Upper lobe of left lung (tissue), 6 donors: ENCODE measurements at regions not wholly inside any gene's neighbourhood (a gene's known extent, or its start where the extent isn't known, plus 50 kb on each side); places are given as distances from the start of the nearest gene placed in this dataset.

Source experiments
- ATAC-seq, 2 donors: fragments of 200-7000 bp; cut with Tn5 transposase; one replicate each; pipeline ENCODE4 v1.9.1; 2022; ENCODE audit warnings: mild to moderate bottlenecking in 2 of 2, moderate library complexity in 2 of 2; ENCODE audit not compliant: low FRiP score in 2 of 2
- DNase-seq, 2 donors: peaks; one replicate each; pipeline ENCODE4 v3.0.0-alpha.2; 2019 to 2020
- H3K27ac ChIP-seq, 4 donors: fragments of 200-600 bp; sonication (generic); one replicate each; pipeline ENCODE4 v1.5.1; 2016 to 2019
- H3K27me3 ChIP-seq, 4 donors: fragments of 200-600 bp; sonication (generic); one replicate each; pipeline ENCODE4 v1.5.1; 2017 to 2019
- H3K36me3 ChIP-seq, 4 donors: fragments of 200-600 bp; sonication (generic); one replicate each; pipeline ENCODE4 v1.5.1; 2016 to 2019
- H3K4me1 ChIP-seq, 4 donors: fragments of 200-600 bp; sonication (generic); one replicate each; pipeline ENCODE4 v1.5.1; 2018 to 2019
- H3K4me3 ChIP-seq, 4 donors: fragments of 200-600 bp; sonication (generic); one replicate each; pipeline ENCODE4 v1.5.1; 2017 to 2019; ENCODE audit warnings: mild to moderate bottlenecking in 2 of 4, moderate library complexity in 1 of 4
- H3K9me3 ChIP-seq, 4 donors: fragments of 200-600 bp; sonication (generic); one replicate each; pipeline ENCODE4 v1.5.1; 2018 to 2019
- CTCF ChIP-seq, 6 experiments: fragments of 450-650 bp in 4 of 6; fragments of 200-600 bp in 2 of 6; sonication (generic) in 2 of 6; IDR thresholded peaks; one replicate each; pipeline ENCODE4 v1.5.1; 2016 to 2019; ENCODE audit warnings: antibody characterized with exemption in 6 of 6
- EP300 ChIP-seq, 4 donors: sonication (generic); formaldehyde crosslinking; IDR thresholded peaks; one replicate each; pipeline ENCODE4 v1.5.1; 2017; ENCODE audit warnings: antibody characterized with exemption in 4 of 4, control low read depth in 2 of 4
- POLR2A ChIP-seq, 4 donors: fragments of 450-650 bp; IDR thresholded peaks; one replicate each; pipeline ENCODE4 v1.5.1; 2016 to 2017; ENCODE audit warnings: antibody characterized with exemption in 4 of 4, mild to moderate bottlenecking in 2 of 4
- POLR2AphosphoS5 ChIP-seq, 2 donors: sonication (generic); formaldehyde crosslinking; IDR thresholded peaks; one replicate each; pipeline ENCODE4 v1.5.1; 2017; ENCODE audit warnings: antibody characterized with exemption in 2 of 2
- WGBS, 2 donors: methylation state at CpG; one replicate each; pipeline ENCODE4 v1.1.5; 2017 to 2018; 5-methylcytosine and 5-hydroxymethylcytosine counted together
- donor health status: DM: no; HTN: no; CAD: no; lungs with moderate emphysema.
- donor health status: DM: no; HTN: yes; CAD: no; lungs with severe emphysema.

- no peak overlapping the region for H3K27ac ChIP-seq
- 70 to 72% methylated on average over 8 of the region's 8 CpGs for WGBS, 2 donors
These were observed 118.0 kb upstream of the RAB27B start for GRCh38 chr18:54710074-54710899.

GRCh38 chr18:54710900-54711281 is 117.4 kb upstream of the RAB27B start:
- H3K27me3 ChIP-seq, result no peaks in the 10 kb centered on the region
- H3K4me1 ChIP-seq, result no peaks in the 10 kb centered on the region
- H3K4me3 ChIP-seq, result no peak overlapping the region
- H3K9me3 ChIP-seq, result no peaks in the 10 kb centered on the region
- H3K27ac ChIP-seq, result no peak overlapping the region
- no peak for TF ChIP-seq EP300 (IDR thresholded peaks at IDR 0.05)
- no peak for DNase-seq
- H3K36me3 ChIP-seq, result no peaks in the 10 kb centered on the region
- no peak for ATAC-seq
- WGBS, 2 donors, result 66 to 69% methylated on average over 2 of the region's 2 CpGs

More at GRCh38 chr18:54710074-54710899, 118.0 kb upstream of the RAB27B start:
- H3K4me1 ChIP-seq, result no peaks in the 10 kb centered on the region
- DNase-seq (no peak), ATAC-seq (no peak)
- H3K36me3 ChIP-seq, result no peaks in the 10 kb centered on the region
- H3K4me3 ChIP-seq, result no peak overlapping the region
- no peaks in the 10 kb centered on the region for H3K27me3 ChIP-seq
- no peaks in the 10 kb centered on the region for H3K9me3 ChIP-seq
- TF ChIP-seq POLR2A (IDR thresholded peaks at IDR 0.05), result no peak

DNA sequence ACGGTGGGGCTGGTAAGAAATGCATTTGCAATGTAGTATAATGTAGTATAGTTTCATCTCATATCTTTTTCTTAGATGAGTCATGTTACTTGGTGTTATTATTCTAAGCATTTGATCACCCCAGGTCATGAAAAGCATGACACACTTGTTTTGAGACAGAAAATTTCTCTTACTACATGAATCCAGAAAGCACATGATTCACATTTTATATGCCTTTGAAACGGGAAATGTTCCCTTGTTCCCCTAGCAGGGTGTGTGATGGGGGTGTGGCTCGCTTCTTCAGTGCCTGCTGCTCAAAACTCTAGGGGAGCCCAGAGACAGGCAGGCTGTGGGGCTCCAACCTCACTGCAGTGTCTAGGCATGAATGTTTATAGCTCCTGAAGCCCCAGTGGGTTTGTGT is 116.0 kb upstream of the RAB27B start:
- Histone ChIP-seq H3K9me3 (no peaks in the 10 kb centered on the region), H3K27ac (no peak overlapping the region), H3K4me3 (no peak overlapping the region), H3K27me3 (no peaks in the 10 kb centered on the region), H3K36me3 (no peaks in the 10 kb centered on the region), H3K4me1 (no peaks in the 10 kb centered on the region)
- no peak for TF ChIP-seq POLR2AphosphoS5 (IDR thresholded peaks at IDR 0.05)
- TF ChIP-seq POLR2A (IDR thresholded peaks at IDR 0.05), result no peak
- no peak for TF ChIP-seq EP300 (IDR thresholded peaks at IDR 0.05)
- no peak for TF ChIP-seq CTCF (IDR thresholded peaks at IDR 0.05)
- no peak for DNase-seq
- no peak for ATAC-seq
- 73 to 80% methylated on average over 3 of the region's 3 CpGs for WGBS, 2 donors

GRCh38 chr18:54712758-54713157 is 115.5 kb upstream of the RAB27B start:
- no peak for ATAC-seq
- no peaks in the 10 kb centered on the region for H3K9me3 ChIP-seq
- no peaks in the 10 kb centered on the region for H3K36me3 ChIP-seq
- peak in 1 of 2 donors; percentile 3 for DNase-seq
- H3K4me3 ChIP-seq, result no peak overlapping the region
- no peaks in the 10 kb centered on the region for H3K27me3 ChIP-seq
- no peak overlapping the region for H3K27ac ChIP-seq
- H3K4me1 ChIP-seq, result no peaks in the 10 kb centered on the region
- no peak for TF ChIP-seq EP300 (IDR thresholded peaks at IDR 0.05)
- no peak for TF ChIP-seq CTCF (IDR thresholded peaks at IDR 0.05)
- TF ChIP-seq POLR2AphosphoS5 (IDR thresholded peaks at IDR 0.05), result no peak
- no peak for TF ChIP-seq POLR2A (IDR thresholded peaks at IDR 0.05)
- WGBS, 2 donors, result 82 to 88% methylated on average over 8 of the region's 8 CpGs

- TF ChIP-seq EP300 (IDR thresholded peaks at IDR 0.05) (no peak), POLR2A (IDR thresholded peaks at IDR 0.05) (no peak), CTCF (IDR thresholded peaks at IDR 0.05) (no peak), POLR2AphosphoS5 (IDR thresholded peaks at IDR 0.05) (no peak)
- no peak for ATAC-seq
- no peak overlapping the region for H3K4me3 ChIP-seq
- H3K9me3 ChIP-seq, result no peaks in the 10 kb centered on the region
- no peaks in the 10 kb centered on the region for H3K27me3 ChIP-seq
- DNase-seq, result no peak
- H3K4me1 ChIP-seq, result no peaks in the 10 kb centered on the region
- H3K27ac ChIP-seq, result no peak overlapping the region
- 90 to 91% methylated on average over 4 of the region's 4 CpGs for WGBS, 2 donors
- no peaks in the 10 kb centered on the region for H3K36me3 ChIP-seq
These were observed 114.9 kb upstream of the RAB27B start for GRCh38 chr18:54713386-54713785.

DNA sequence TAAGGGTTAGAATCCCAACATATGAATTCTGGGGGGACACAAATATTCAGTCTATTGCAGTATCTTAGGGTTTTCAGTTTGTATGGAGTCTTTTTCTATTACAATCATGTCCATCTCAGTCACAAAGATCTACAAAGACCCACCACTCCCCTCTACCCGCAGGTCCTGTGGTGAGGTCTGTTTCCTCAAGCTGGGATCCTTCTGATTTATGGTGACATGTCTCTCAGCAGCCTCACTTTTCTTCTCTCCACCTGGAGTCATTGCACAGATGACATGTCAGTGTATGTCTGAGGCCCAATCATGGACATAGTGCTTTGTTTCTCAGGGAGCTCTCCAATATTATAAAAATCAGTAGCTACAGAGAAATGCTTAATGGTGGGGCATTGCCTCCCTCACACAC is 113.4 kb upstream of the RAB27B start:
- Histone ChIP-seq H3K4me1 (no peaks in the 10 kb centered on the region), H3K27me3 (no peaks in the 10 kb centered on the region), H3K9me3 (no peaks in the 10 kb centered on the region), H3K27ac (no peak overlapping the region), H3K36me3 (no peaks in the 10 kb centered on the region), H3K4me3 (no peak overlapping the region)
- DNase-seq (no peak), ATAC-seq (no peak)
- 65 to 67% methylated on average over 1 of the region's 1 CpG for WGBS, 2 donors
- TF ChIP-seq POLR2A (IDR thresholded peaks at IDR 0.05), result no peak
